ENCODE measurements at regions not wholly inside any gene's neighbourhood (a gene's known extent, or its start where the extent isn't known, plus 50 kb on each side); places are given as distances from the start of the nearest gene placed in this dataset.

GRCh38 chr15:69834761-69835160, 263.0 kb downstream of the TLE3 start:
- intact Hi-C loops (cut with micrococcal nuclease) = no loop called here

GRCh38 chr15:69836048-69836447, 261.7 kb downstream of the TLE3 start:
- intact Hi-C loops (cut with micrococcal nuclease) = no loop called here

- intact Hi-C loops (cut with micrococcal nuclease) = no loop called here
Measured at GRCh38 chr15:69836526-69837230, 261.0 kb downstream of the TLE3 start.

GRCh38 chr15:69838338-69838737, 259.4 kb downstream of the TLE3 start:
- intact Hi-C loops (cut with micrococcal nuclease) = no loop called here

GRCh38 chr15:69838994-69839393, 258.7 kb downstream of the TLE3 start:
- intact Hi-C loops (cut with micrococcal nuclease) = no loop called here

GRCh38 chr15:69841113-69841828, 256.4 kb downstream of the TLE3 start:
- intact Hi-C loops (cut with micrococcal nuclease) = no loop called here

- intact Hi-C loops (cut with micrococcal nuclease) = no loop called here
Measured at GRCh38 chr15:69842851-69843250, 254.9 kb downstream of the TLE3 start.

- intact Hi-C loops (cut with micrococcal nuclease) = no loop called here
Measured at GRCh38 chr15:69843276-69843899, 254.3 kb downstream of the TLE3 start.

- intact Hi-C loops (cut with micrococcal nuclease) = no loop called here
Measured at GRCh38 chr15:69843900-69844304, 253.8 kb downstream of the TLE3 start.

GRCh38 chr15:69845159-69845558, 252.6 kb downstream of the TLE3 start:
- intact Hi-C loops (cut with micrococcal nuclease) = no loop called here

- intact Hi-C loops (cut with micrococcal nuclease) = no loop called here
Measured at GRCh38 chr15:69847625-69848024, 250.1 kb downstream of the TLE3 start.

- intact Hi-C loops (cut with micrococcal nuclease) = no loop called here
Measured at GRCh38 chr15:69848096-69848495, 249.6 kb downstream of the TLE3 start.

- intact Hi-C loops (cut with micrococcal nuclease) = no loop called here
Measured at GRCh38 chr15:69848551-69849231, 249.0 kb downstream of the TLE3 start.

- intact Hi-C loops (cut with micrococcal nuclease) = no loop called here
Measured at GRCh38 chr15:69849232-69849610, 248.5 kb downstream of the TLE3 start.

- intact Hi-C loops (cut with micrococcal nuclease) = no loop called here
Measured at GRCh38 chr15:69852482-69852881, 245.2 kb downstream of the TLE3 start.

GRCh38 chr15:69852916-69853315, 244.8 kb downstream of the TLE3 start:
- intact Hi-C loops (cut with micrococcal nuclease) = no loop called here

- intact Hi-C loops (cut with micrococcal nuclease) = no loop called here
Measured at GRCh38 chr15:69853544-69853951, 244.2 kb downstream of the TLE3 start.

- intact Hi-C loops (cut with micrococcal nuclease) = no loop called here
Measured at GRCh38 chr15:69854001-69854400, 243.7 kb downstream of the TLE3 start.

GRCh38 chr15:69854521-69855181, 243.1 kb downstream of the TLE3 start:
- intact Hi-C loops (cut with micrococcal nuclease) = no loop called here

- intact Hi-C loops (cut with micrococcal nuclease) = no loop called here
Measured at GRCh38 chr15:69855258-69856000, 242.3 kb downstream of the TLE3 start.

GRCh38 chr15:69857250-69857649, 240.5 kb downstream of the TLE3 start:
- intact Hi-C loops (cut with micrococcal nuclease) = no loop called here
